ENCODE measurements at regions not wholly inside any gene's neighbourhood (a gene's known extent, or its start where the extent isn't known, plus 50 kb on each side); places are given as distances from the start of the nearest gene placed in this dataset.
A peak's percentile ranks its signal among the peaks of the same experiment; 100 is the strongest.
"Not testable (repeated sequence)": the region's sequence is repeated elsewhere in the genome, so short reads cannot be mapped to it uniquely, and the experiment has no call there.

GRCh38 chr4:37771771-37772170 is 54.7 kb upstream of the PGM2 start:
- no peak for DNase-seq

DNA sequence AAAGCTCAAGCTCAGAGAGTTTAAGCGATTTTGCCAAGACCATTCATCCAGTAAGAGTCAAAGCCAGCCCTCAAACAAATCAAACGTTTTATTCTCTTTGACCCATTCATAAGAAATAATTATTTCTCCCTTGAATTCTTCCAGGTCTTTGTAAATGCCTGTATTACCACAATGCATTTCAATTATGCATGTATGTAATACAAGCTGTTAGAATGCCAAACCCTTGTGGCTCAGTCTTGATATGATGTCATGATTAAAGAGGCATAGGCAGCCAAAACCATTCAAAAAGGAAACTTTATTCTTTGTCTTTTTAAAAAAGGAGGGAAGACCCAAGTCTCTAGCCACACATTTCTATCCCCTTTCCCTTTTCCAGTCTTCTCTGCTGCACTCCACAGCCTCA is 56.5 kb upstream of the PGM2 start:
- DNase-seq: peak; percentile 78

DNA sequence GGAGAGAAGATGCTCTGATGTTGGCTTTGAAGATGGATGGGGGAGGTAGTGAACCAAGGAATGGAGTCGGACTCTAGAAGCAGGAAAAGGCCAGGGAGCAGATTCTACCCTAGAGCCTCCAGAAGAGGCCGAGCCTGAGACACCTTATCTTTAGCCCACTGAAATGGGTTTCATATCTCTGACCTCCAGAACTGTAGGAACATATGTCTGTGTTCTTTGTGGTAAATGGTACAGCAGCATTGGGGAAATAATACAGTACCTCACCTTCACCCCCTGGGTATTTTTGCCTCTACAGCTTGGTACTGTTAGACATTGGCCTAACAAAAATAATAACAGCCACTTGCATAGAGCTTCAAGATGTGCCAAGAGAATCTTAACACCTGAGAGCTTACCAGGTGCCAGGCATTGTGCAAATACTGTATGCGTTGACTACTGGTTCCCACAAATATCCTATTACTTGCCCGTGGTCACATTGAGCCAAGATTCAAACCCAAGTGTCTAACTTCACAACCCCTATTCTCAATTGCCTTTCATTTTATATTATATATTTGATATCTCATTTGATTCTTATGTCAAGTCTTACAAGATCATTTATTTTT is 57.0 kb upstream of the PGM2 start:
- no peak for DNase-seq

DNA sequence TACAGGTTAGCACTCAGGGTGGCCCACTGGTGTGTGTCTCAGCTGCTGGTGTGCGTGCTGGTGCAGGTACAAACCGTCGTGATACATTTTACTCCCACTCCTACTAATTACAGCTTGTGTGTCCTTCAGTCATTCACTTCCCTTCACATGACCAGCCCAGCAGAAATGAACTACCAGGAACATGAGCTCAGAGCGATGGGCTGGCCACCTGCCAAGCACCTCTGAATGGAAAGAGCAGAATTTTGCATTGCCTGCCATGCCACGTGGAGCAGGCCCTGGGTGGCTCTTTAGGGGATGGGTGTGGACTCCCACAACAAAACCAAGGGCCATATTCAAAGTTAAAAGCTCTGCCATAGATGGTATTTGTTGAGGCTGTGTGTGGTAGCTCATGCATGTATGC is 58.9 kb upstream of the PGM2 start:
- peak; percentile 43 for DNase-seq

DNA sequence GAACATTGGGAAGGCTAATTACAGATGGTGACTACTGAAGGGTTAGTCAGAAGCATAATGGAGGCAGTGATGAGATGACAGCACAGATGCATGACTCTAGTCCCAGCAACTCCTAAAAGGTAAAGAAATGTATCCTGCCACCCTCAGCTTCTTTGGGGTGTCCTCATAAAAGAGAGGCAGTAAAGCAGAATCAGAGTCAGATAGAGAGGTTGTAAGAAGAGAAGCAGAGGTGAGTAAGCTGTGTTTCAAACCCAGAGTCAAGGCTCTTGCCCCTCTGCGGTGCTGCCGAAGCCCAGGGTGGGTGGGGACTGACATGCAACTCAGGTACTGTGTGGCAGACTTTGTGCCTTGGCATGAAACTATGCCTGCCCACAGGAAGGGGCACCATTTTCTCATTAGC is 59.5 kb upstream of the PGM2 start:
- DNase-seq: no peak

- no peak for DNase-seq
Observed at GRCh38 chr4:37765741-37766140, 60.7 kb upstream of the PGM2 start.

DNA sequence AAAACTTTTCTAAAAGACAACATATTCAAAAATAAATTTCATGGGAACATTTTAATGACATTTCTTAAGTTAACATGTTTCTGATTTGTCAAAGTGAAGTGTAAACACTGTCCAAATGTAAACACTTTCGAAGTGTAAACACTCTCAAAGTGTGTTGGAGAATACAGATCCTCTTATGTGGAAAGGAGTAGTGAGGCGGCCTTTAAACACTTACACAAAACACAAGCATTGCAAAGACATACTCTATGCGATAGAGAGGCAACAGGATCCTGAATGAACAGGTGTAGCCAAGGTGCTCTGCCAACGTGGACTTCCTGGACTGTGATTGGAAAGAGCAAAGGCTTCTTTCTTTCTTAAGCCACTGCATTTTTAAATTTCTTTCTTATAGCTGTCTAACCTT is 62.7 kb upstream of the PGM2 start:
- no peak for DNase-seq

DNA sequence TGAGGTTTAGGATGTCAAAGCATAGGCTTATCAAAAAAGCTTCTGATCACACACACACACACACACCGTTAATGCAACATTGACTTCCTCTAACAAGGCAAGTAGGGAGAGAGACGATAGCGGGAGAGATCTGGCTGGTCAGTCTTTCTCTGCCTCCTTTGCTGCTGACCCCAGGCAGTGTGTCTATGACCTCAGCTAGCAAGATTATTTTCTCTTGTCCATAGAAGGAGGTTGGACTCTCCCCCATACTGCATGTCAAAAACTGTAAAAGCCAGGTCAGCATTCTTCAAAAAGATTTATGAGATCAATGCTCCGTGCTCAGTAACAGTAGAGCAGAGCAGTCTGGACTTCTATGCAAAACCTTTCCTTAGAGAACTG is 63.5 kb upstream of the PGM2 start:
- DNase-seq: no peak

DNA sequence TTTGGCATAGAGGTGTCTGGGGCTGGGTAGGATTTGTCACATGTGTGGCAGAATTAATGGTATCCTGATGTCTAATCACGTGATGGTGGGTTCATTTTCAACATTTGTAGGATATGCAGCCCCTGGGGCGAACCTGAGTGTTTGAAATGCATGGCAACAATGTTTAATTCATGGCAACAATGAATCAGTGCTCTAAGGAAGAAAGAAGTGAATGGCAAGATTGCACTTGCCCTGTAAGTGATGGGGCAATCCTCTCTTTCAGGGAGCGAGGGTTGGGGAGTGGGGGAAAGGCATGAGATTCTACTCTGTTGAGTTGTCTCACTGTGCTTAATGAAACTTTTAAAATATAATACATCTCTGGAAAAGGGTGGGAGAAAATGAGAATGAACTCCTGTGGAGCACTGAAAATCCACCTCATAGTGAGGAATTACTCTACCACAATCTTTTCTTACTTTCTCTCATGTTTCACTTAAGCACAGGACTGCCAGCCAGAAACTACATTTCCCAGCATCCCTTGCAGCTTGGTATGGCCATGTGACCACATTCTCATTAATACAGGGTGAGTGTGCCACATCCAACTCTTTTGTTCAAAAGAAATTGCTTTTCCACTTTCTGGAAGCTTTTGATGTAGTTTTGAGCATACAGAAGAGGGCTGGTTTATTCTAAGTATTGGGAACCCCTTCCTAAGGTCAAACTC is 64.0 kb upstream of the PGM2 start:
- DNase-seq: peak; percentile 24

DNA sequence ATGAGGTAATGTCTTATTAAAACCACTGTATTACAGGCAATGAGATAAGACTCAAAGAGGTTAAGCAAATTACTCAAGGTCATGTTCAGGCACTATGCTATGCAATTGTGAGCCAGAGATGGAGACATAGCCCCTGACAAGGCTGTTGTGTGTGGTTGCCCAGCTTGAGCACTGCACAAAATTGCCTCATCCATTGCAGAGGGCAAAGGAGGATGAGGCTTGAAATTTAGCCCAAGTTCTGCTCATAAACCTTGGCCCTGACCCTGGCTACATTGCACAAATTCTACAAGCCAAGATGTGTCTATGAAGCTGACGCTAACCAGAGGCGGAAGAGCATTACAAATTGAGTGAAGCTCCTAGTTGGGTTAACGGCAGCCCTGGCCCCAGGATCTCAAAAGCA is 65.6 kb upstream of the PGM2 start:
- DNase-seq: no peak

GRCh38 chr4:37759833-37760232 is 66.7 kb upstream of the PGM2 start:
- DNase-seq: no peak

DNA sequence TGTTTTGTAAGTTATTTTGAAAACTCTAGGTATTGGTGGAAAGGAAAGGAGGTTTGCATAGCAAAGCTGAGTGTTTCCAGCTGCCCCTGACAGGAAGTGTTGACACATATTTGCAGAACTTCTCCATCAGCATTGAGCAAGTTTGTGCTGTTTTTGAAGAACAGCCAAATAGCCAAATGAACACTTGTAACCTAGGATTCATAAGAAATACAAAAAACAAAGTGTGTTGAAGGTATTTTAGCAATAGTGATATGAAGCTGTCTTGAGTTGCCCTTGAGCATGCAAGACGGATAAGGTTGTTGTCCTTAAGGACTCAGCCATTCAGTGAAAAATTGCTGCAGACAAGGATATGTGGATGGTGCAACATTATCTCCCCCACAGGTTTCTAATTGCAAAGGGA is 68.3 kb upstream of the PGM2 start:
- DNase-seq: peak; percentile 65

GRCh38 chr4:37757761-37758160 is 68.7 kb upstream of the PGM2 start:
- no peak for DNase-seq

GRCh38 chr4:37757121-37757520 is 69.4 kb upstream of the PGM2 start:
- DNase-seq: no peak

GRCh38 chr4:37754410-37755185 is 68.4 kb upstream of the RELL1 start:
- no peak for DNase-seq

DNA sequence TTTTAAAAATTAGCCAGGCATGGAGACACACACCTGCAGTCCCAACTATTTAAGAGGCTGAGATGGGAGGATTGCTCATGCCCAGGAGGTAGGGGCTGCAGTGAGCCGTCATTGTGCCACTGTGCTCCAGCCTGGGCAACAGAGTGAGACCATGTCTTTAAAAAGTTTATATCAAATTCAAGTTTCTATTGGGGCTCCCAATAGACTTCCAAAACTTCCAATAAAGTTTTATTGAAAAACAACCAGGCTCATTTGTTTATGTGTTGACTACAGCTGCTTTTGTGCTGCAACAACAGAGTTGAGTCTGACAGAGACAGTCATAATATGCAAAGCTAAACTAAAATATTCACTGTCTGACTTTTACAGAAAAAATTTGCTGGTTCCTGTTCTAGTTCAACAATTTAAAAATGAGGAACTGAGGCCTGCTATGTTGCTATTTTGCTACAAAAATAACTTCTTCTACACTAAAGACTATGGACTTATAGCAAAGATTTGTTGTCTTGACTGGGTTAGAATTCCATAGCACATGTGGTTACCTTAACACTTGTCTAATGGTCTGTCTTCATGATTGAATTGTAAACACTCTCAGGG is 63.3 kb upstream of the RELL1 start:
- no peak for DNase-seq

DNA sequence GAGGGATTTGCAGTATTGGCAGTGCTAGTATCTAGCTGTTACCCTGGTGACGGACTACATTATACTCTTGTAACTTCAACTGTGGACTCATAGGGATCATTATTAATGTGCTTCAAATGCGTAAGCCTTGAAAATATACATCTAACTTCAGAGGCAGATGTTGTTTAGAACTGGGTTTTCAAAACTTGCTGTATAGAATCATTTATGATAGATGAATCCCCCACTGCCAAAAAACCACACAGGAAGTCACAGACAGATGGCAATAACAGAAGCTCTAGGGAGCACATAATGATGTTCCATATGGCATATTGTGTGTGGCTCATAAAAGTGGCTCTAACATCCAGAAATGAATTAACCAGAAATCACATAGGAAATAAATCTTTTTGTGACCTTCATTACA is 62.3 kb upstream of the RELL1 start:
- no peak for DNase-seq

DNA sequence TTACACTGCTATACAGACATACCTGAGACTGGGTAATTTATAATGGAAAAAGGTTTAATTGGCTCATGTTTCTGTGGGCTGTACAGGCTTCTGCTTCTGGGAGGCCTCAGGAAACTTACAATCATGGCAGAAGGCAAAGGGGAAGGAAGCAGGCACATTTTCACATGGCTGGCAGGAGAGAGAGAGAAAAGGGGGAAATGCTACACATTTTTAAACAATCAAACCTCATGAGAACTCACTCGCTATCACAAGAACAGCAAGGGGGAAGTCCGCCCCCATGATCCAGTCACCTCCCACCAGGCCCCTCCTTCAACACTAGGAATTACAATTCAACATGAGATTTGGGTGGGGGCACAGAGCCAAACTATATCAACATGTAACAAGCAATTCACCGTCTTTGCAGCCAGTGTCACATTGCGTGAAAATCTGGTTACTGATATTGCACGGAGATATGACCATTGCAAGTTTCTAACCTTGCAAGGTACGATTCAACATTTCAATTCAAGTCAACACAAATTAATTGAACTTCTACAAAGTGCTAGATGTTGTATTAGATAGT is 61.7 kb upstream of the RELL1 start:
- DNase-seq: no peak

GRCh38 chr4:37746852-37747251 is 60.7 kb upstream of the RELL1 start:
- DNase-seq: not testable (repeated sequence)

DNA sequence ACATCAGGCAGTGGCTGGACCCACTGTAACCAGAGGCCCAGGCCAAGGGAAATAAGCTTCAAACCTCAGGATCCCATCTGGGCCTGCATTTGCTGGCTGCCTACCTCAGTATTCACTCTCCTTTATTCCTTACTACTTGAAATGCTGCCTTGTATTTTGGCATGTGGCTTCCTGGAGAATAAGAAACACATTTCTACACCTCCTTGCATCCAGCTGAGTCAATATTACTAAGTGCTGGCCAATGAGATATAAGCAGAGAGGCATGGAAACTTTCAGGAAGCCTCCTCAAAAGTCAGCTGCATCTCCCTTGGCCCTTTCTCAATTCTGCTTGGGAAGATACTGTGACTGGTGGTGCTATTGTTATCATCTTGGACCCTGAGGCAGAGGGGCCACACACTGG is 59.8 kb upstream of the RELL1 start:
- peak; percentile 17 for DNase-seq

- DNase-seq: no peak
Observed at GRCh38 chr4:37742149-37742548, 56.0 kb upstream of the RELL1 start.

GRCh38 chr4:37741564-37741963 is 55.4 kb upstream of the RELL1 start:
- no peak for DNase-seq

GRCh38 chr4:37740546-37740945 is 54.4 kb upstream of the RELL1 start:
- DNase-seq: no peak

Measured in fibroblast of skin of abdomen (primary cell).